Panc1 (cell line): ENCODE measurements at regions not wholly inside any gene's neighbourhood (a gene's known extent, or its start where the extent isn't known, plus 50 kb on each side); places are given as distances from the start of the nearest gene placed in this dataset.

Source experiments
- CTCF ChIP-seq: fragments of 450-650 bp; IDR thresholded peaks from 2 replicates; pipeline ENCODE4 v1.5.1; 2017; ENCODE audit warnings: mild to moderate bottlenecking
- POLR2AphosphoS5 ChIP-seq: IDR thresholded peaks from 2 replicates; pipeline ENCODE4 v1.6.1; 2012; ENCODE audit warnings: mild to moderate bottlenecking, low read depth, low read length, moderate library complexity
- REST ChIP-seq, 2 experiments: IDR thresholded peaks; 2 replicates each; pipeline ENCODE4 v1.6.1; 2011 to 2012; ENCODE audit warnings: low read depth in 2 of 2, control low read depth in 1 of 2, low read length in 1 of 2, mild to moderate bottlenecking in 1 of 2, moderate library complexity in 1 of 2; ENCODE audit not compliant: insufficient read depth in 1 of 2

- TF ChIP-seq CTCF (no peak), REST (IDR thresholded peaks at IDR 0.05; ENCODE audit: insufficient read depth in 1 of 2, low read depth in 2 of 2, low read length in 1 of 2) (no peak), POLR2AphosphoS5 (no peak)
These were observed 706.9 kb upstream of the ID2 start for GRCh38 chr2:7974936-7975335.
